AG04450 (cell line): ENCODE measurements at regions not wholly inside any gene's neighbourhood (a gene's known extent, or its start where the extent isn't known, plus 50 kb on each side); places are given as distances from the start of the nearest gene placed in this dataset.

Source experiments
- CTCF ChIA-PET: fragments of 300-600, 350-600 bp; formaldehyde crosslinking; extraction: SDS; loops from one replicate; lab custom pipeline; 2022; ENCODE audit warnings: antibody characterized with exemption, inconsistent platforms; lab: Charles Lee
- POLR2A ChIA-PET: fragments of 350-600 bp; formaldehyde crosslinking; extraction: SDS; loops from one replicate; lab custom pipeline; 2021; ENCODE audit warnings: antibody characterized with exemption, inconsistent platforms; lab: Yijun Ruan, JAX
- DNase-seq: peaks from one replicate; pipeline ENCODE4 v3.0.0-alpha.2; 2011; ENCODE audit warnings: low read depth, low spot score
- H3K27ac ChIP-seq: one replicate; pipeline ENCODE4 v1.5.1; 2012; ENCODE audit warnings: low read depth, low read length, control low read depth
- H3K27me3 ChIP-seq: one replicate; pipeline ENCODE4 v1.6.0; 2012; ENCODE audit warnings: low read length; ENCODE audit not compliant: control insufficient read depth, insufficient read depth
- H3K4me3 ChIP-seq: 2 replicates; pipeline ENCODE4 v1.5.1; 2011; ENCODE audit warnings: mild to moderate bottlenecking, low read depth, low read length, control low read depth
- H3K9me3 ChIP-seq: 2 replicates; pipeline ENCODE4 v1.5.1; 2012; ENCODE audit warnings: low read length; ENCODE audit not compliant: control insufficient read depth, insufficient read depth
- TF ChIP-seq, protein P1 (sequence below): IDR thresholded peaks from 2 replicates; pipeline ENCODE4 v1.5.1; 2011; ENCODE audit warnings: low read depth, low read length, control low read depth, inconsistent platforms

DNA sequence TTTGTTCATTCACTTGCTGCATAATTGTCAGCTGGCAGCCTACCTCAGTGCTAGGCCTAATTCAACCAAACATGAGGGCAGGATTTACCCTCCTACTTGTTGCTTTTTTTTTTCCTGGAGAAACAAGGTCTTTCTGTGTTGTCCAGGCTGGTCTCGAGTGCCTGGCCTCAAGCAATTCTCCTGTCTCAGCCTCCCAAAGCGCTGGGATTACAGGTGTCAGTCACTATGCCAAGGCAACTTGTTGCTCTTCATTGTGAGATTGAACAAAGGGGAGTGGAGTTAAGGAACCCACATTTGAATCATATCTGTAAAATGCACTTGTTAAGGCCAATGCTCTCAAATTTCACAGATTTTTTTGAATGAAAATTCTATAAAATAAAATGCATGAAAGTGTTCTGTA, 380.5 kb downstream of the TMEM161B start:
- no peaks in the 10 kb centered on the region for H3K27me3 ChIP-seq
- ChIA-PET CTCF (no interaction called here), POLR2A (no interaction called here)
- H3K9me3 ChIP-seq = no peaks in the 10 kb centered on the region
- no peak for DNase-seq
- H3K4me3 ChIP-seq = no peak overlapping the region
- TF ChIP-seq, protein P1, sequence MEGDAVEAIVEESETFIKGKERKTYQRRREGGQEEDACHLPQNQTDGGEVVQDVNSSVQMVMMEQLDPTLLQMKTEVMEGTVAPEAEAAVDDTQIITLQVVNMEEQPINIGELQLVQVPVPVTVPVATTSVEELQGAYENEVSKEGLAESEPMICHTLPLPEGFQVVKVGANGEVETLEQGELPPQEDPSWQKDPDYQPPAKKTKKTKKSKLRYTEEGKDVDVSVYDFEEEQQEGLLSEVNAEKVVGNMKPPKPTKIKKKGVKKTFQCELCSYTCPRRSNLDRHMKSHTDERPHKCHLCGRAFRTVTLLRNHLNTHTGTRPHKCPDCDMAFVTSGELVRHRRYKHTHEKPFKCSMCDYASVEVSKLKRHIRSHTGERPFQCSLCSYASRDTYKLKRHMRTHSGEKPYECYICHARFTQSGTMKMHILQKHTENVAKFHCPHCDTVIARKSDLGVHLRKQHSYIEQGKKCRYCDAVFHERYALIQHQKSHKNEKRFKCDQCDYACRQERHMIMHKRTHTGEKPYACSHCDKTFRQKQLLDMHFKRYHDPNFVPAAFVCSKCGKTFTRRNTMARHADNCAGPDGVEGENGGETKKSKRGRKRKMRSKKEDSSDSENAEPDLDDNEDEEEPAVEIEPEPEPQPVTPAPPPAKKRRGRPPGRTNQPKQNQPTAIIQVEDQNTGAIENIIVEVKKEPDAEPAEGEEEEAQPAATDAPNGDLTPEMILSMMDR = no peak
- H3K27ac ChIP-seq = no peak overlapping the region

DNA sequence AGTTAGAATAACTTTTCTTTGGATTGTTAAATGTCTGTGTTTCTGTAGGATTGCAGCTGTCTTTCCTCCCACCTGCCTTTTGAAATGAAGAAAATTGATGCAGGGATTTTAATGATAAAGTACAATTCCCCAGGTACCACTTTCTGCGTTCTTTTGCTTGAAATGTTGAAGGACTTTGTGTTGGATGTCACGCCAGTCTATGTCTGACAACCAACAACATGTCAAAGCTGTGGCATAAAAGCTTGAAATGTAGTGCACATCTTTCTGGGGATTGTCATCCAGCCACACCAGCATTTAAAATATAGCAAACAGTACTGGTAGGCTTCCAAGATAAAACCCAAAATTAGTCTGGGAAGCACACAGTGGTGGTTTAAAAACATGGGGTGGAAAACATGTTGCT, 381.4 kb downstream of the TMEM161B start:
- H3K27ac ChIP-seq = no peak overlapping the region
- no peak for DNase-seq
- TF ChIP-seq, protein P1 = no peak
- H3K9me3 ChIP-seq = no peaks in the 10 kb centered on the region
- POLR2A ChIA-PET = no interaction called here
- H3K27me3 ChIP-seq = no peaks in the 10 kb centered on the region
- CTCF ChIA-PET = no interaction called here
- no peak overlapping the region for H3K4me3 ChIP-seq

DNA sequence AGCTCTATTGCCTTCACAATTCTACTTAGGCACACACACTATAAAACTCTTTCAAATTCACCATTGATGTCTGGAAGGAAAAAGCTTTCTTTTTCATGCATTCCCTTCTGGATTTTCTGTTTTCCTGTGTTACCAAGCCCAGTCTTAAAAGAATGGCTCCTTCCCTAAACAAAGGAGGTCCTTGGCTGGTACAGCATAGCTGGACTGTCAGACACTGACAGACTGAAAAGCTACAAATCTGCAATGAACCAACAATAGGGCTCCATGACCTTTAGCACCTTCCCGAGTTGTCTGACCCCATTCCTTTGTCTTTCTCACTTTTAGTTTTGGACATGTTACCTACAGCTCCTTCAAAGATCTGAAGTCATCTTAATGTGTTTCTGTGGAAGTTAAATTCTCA, 382.5 kb downstream of the TMEM161B start:
- TF ChIP-seq, protein P1 = no peak
- no peak overlapping the region for H3K4me3 ChIP-seq
- POLR2A ChIA-PET = no interaction called here
- CTCF ChIA-PET = no interaction called here
- H3K9me3 ChIP-seq = no peaks in the 10 kb centered on the region
- H3K27me3 ChIP-seq = no peaks in the 10 kb centered on the region
- no peak for DNase-seq
- no peak overlapping the region for H3K27ac ChIP-seq

DNA sequence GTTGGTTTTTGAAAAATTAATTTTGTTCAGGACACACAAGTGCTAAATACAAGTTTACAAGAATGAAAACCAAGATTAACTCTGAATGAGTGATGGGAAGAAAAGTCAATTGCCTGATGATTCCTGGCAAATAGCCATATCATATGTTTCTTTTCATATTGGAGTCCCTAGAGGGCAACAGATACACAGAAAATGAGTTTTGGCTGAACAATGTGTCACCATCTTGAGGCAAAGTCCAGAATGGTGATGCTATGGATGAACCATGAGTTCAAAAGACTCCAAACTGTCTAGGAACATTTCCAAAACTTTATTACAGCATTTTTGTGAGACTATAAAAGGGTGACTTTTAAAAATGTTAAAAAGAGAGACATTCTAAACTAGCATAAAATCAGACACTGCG, 382.9 kb downstream of the TMEM161B start:
- Histone ChIP-seq H3K4me3 (no peak overlapping the region), H3K27ac (no peak overlapping the region), H3K9me3 (no peaks in the 10 kb centered on the region), H3K27me3 (no peaks in the 10 kb centered on the region)
- no peak for DNase-seq
- TF ChIP-seq, protein P1 = no peak
- ChIA-PET CTCF (no interaction called here), POLR2A (no interaction called here)

DNA sequence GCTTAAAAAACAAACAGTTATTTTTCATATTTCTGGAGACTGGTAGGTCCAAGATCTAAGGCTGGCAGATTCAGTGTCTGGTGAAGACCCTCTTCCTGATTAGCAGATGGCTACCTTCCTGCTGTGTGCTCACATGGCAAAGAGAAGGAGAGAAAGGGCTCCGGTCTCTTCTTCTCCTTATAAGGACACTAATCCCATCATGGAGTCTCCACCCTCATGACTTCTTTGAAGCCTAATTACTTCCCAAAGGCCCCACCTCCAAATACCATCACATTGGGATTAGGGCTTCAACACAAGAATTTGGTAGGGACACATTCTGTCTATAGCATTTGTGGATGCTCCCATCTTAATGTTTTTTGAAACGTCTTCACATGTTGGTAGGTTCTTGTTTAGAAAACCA, 391.1 kb downstream of the TMEM161B start:
- no peak for DNase-seq
- ChIA-PET CTCF (no interaction called here), POLR2A (no interaction called here)
- H3K27me3 ChIP-seq = no peaks in the 10 kb centered on the region
- H3K4me3 ChIP-seq = no peak overlapping the region
- peaks cover 3% of the 10 kb centered on the region; the same call in 1 of the 2 replicates for H3K9me3 ChIP-seq
- H3K27ac ChIP-seq = no peak overlapping the region
- TF ChIP-seq, protein P1 = no peak
